NCI-H2171 (cell line): ENCODE measurements at regions not wholly inside any gene's neighbourhood (a gene's known extent, or its start where the extent isn't known, plus 50 kb on each side); places are given as distances from the start of the nearest gene placed in this dataset.
"Not testable (repeated sequence)": the region's sequence is repeated elsewhere in the genome, so short reads cannot be mapped to it uniquely, and the experiment has no call there.

Experiments used
- DNase-seq: peaks from one replicate; lab custom pipeline; 2025; lab: John Stamatoyannopoulos, UW

GRCh38 chr1:109857702-109858101 lies 52.9 kb upstream of the CSF1 start:
- not testable (repeated sequence) for DNase-seq

GRCh38 chr1:109855986-109856385 lies 54.7 kb upstream of the CSF1 start:
- DNase-seq, result not testable (repeated sequence)

- not testable (repeated sequence) for DNase-seq
Measured at GRCh38 chr1:109853972-109854371, 56.7 kb upstream of the CSF1 start.

GRCh38 chr1:109852221-109853015 lies 58.2 kb upstream of the CSF1 start:
- not testable (repeated sequence) for DNase-seq

- DNase-seq, result no peak
Measured at GRCh38 chr1:109850827-109851226, 59.8 kb upstream of the CSF1 start.

GRCh38 chr1:109850194-109850593 lies 60.5 kb upstream of the CSF1 start:
- no peak for DNase-seq

GRCh38 chr1:109849655-109850054 lies 61.0 kb upstream of the CSF1 start:
- no peak for DNase-seq

DNA sequence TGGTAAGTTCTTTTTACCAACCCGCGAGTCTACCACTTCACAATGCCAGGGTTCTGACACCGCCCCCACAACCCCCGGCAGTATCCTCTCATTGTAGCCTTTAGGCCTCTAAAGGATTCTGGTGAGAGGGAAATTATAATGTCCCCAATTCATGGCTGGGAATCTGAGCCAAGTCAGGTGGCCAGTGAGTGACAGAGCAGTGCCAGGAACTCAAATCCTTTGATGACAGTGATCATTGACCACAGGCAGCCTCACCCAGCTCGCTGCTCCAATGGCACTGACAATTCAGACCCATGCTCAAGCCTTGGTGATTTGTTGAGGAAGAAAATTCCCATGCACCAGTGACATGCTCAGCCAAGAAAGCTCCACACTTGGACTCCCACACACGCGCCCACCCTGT lies 63.4 kb upstream of the CSF1 start:
- DNase-seq, result no peak

DNA sequence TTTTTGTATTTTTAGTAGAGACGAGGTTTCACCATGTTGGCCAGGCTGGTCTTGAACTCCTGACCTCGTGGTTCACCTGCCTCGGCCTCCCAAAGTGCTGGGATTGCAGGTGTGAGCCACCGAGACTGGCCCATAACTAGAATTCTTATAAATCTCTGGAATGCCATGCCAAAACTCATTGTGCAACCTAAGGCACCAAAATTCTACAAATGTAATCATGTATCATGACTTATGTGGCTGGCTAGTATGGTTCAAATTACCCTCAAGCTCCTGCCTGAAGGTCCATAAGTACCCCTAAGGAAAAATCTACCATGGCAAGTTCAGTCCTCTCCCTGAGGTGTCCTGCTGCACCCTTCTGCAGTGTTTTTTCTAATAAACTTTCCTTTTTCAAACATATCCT lies 63.8 kb upstream of the CSF1 start:
- DNase-seq, result no peak

DNA sequence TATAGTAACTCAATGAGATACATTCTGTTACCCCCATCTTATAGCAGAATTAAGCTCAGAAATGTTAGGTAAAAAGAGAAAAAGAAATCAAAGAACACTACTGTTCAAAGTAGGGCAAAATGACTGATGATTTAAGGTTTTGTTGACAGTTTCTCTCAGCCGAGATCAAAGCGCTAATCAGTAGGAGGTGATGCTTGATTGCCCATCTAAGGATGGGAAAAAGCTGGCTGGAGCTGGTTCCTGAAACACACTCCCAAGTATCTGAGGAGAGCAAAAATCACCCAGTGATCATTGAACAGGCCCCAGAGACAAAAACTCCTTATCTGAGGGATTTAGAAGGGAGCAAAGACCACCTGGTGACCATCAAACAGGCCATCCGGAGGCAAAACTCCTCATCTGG lies 64.5 kb upstream of the CSF1 start:
- no peak for DNase-seq

DNA sequence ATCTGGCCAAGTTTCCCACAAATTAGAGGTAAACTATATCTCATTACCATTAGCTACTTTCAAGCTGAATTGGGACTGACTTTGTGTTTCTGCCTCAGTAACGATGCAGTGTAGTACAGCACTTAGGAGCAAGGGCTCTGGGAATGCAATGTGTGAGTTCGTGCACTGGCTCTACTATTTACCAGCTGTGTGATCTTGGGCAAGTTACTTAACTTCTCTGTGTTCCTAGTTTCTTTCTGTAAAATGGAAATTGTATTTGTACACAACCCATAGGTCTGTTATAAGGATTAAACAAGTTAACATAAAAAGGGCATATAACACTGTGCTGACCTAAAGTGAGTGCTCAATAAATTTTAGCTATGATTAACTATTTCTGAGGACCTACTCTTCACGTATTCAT lies 65.0 kb upstream of the CSF1 start:
- no peak for DNase-seq

DNA sequence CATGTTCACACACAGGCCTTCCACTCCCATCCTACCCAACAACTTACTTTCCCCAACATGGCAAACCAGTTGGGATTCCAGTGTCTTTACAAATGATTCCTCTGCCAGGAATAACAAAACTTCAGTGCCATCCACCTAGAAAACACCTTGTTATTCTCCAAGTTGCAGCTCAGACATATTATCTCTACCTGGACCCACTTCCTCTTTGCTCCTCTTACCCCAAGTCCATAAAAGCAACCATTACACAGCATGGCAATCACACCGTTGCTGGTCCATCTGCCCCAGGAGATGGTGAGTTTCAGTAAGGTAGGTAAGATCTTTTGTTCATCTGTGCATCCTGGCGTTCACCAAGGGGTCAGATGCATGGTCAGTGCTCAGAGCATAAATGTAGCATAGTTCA lies 66.0 kb upstream of the CSF1 start:
- no peak for DNase-seq

GRCh38 chr1:109840011-109840629 lies 70.5 kb upstream of the CSF1 start:
- no peak for DNase-seq

DNA sequence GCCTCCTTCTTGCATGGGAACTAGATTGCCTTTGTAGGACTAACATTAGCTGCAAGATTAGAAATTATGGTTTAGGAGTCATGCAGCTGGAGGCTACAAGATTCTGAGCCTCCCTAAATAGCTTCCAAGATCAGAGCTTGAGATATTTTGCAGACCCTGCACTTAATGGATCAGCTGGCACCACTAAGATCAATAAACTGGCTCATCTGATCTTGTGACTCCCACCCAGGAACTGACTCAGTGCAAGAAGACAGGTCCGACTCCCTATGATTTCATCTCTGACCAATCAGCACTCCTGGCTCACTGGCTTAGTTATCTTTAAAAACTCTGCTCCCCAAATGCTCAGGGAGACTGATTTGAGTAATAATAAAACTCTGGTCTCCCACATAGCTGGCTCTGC lies 71.4 kb upstream of the CSF1 start:
- DNase-seq, result not testable (repeated sequence)

- DNase-seq, result no peak
Measured at GRCh38 chr1:109838838-109839240, 71.8 kb upstream of the CSF1 start.

DNA sequence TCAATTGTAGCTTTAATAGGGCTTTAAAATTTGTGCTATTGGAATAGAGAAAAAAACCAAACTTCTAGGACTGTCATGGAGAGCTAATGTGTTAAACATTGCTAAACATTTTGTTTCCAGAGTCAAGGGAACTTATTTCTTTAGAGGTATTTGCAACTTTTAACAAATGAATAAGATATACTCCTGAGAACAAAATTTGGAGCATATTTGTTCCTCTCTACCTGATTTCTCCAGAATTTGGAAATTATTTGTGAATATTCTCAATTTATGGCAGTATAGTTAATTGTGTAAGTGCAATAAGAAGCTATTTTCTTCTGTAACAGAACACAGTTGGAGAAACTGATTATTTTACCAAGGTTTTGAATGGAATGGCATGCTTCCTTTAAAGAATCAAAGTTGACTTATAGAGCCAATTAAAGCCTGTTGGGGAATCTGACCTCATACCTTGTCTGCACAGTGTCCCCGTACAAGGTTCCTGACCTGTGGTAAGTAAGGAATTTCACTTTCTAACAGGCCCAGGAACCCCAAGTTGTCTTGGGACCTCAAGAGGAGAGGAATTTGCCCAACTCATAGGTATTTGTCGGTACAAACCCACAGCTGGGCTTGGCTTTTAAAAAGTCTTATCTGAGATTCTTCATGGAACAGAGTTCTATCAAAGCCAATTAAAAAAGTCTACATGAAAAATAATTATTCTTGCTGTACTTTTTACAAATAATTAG lies 72.6 kb upstream of the CSF1 start:
- DNase-seq, result no peak

- not testable (repeated sequence) for DNase-seq
Measured at GRCh38 chr1:109835645-109836044, 71.9 kb upstream of the EPS8L3 start.

DNA sequence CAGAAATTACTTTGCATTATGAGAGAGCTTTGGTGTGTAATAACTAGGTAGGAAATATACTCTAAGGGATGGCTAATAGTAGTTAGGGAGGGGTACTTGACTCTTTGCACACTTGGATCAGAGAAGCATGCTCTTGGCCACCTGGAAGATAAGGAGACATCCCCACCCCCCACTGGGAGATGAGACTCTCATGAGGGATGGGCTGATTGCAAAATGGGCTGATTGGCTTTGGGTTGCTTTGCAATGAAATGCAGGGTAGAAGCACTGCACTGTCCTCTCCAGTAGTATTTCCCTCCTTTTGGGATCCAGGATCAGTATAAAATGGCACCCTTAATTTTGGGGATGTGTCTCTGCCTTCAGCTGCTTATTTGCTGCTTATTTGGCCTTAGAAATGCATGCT lies 71.2 kb upstream of the EPS8L3 start:
- DNase-seq, result no peak

GRCh38 chr1:109832945-109833344 lies 69.2 kb upstream of the EPS8L3 start:
- no peak for DNase-seq

- DNase-seq, result no peak
Measured at GRCh38 chr1:109828756-109829505, 65.2 kb upstream of the EPS8L3 start.

GRCh38 chr1:109827986-109828385 lies 64.3 kb upstream of the EPS8L3 start:
- no peak for DNase-seq

DNA sequence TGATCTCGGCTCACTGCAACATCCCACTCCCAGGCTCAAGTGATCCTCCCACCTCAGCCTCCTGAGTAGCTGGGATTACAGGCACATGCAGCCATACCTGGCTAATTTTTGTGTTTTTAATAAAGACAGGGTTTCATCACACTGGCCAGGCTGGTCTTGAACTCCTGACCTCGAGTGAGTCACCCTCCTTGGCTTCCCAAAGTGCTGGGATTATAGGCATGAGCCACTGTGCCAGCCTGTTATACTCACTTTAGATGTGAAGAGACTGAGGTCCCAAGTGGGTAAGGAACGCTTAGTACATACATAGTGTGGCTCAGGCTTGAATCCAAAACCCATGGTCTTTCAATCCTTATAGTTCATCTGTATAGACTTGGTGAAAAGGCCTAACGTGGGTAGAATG lies 63.7 kb upstream of the EPS8L3 start:
- DNase-seq, result no peak
